DND-41 (cell line): ENCODE measurements at regions not wholly inside any gene's neighbourhood (a gene's known extent, or its start where the extent isn't known, plus 50 kb on each side); places are given as distances from the start of the nearest gene placed in this dataset.

ENCODE experiments used
- ATAC-seq: fragments of 200-7000 bp; cut with Tn5 transposase; 3 replicates; pipeline ENCODE4 v1.9.1; 2021; ENCODE audit warnings: low read depth; ENCODE audit not compliant: insufficient read depth
- DNase-seq: peaks from one replicate; pipeline ENCODE4 v3.0.0-alpha.2; 2020
- H2AFZ ChIP-seq: 2 replicates; pipeline ENCODE4 v1.6.0; 2012; ENCODE audit warnings: low read depth, low read length
- H3K27ac ChIP-seq: 2 replicates; pipeline ENCODE4 v1.5.1; 2012; ENCODE audit warnings: low read length, inconsistent platforms
- H3K27me3 ChIP-seq: fragments of 200-600 bp; sonication (generic); 2 replicates; pipeline ENCODE4 v1.6.0; 2012; ENCODE audit warnings: low read length, mild to moderate bottlenecking, inconsistent platforms; ENCODE audit not compliant: insufficient read depth, poor library complexity
- H3K36me3 ChIP-seq: 2 replicates; pipeline ENCODE4 v1.5.1; 2012; ENCODE audit warnings: low read length, inconsistent platforms; ENCODE audit not compliant: insufficient read depth
- H3K4me1 ChIP-seq: 2 replicates; pipeline ENCODE4 v1.5.1; 2012; ENCODE audit warnings: mild to moderate bottlenecking, low read length; ENCODE audit not compliant: insufficient read depth
- H3K4me2 ChIP-seq: 2 replicates; pipeline ENCODE4 v1.6.0; 2012; ENCODE audit warnings: mild to moderate bottlenecking, moderate library complexity, low read length, inconsistent platforms; ENCODE audit not compliant: insufficient read depth
- H3K4me3 ChIP-seq, 2 experiments: fragments of 200-600 bp in 1 of 2; shearing (Covaris generic) in 1 of 2; 2 replicates each; pipeline ENCODE4 v1.5.1; 2012 to 2016; ENCODE audit warnings: inconsistent platforms in 2 of 2, low read length in 2 of 2, mild to moderate bottlenecking in 2 of 2, low read depth in 1 of 2, moderate library complexity in 1 of 2
- H3K79me2 ChIP-seq: 2 replicates; pipeline ENCODE4 v1.6.0; 2012; ENCODE audit warnings: low read length, inconsistent platforms; ENCODE audit not compliant: insufficient read depth
- H3K9ac ChIP-seq: 2 replicates; pipeline ENCODE4 v1.6.0; 2012; ENCODE audit warnings: low read depth, mild to moderate bottlenecking, inconsistent platforms, low read length, moderate library complexity
- H3K9me3 ChIP-seq: 2 replicates; pipeline ENCODE4 v1.5.1; 2012; ENCODE audit warnings: low read length, moderate library complexity, mild to moderate bottlenecking, inconsistent platforms; ENCODE audit not compliant: insufficient read depth, severe bottlenecking
- H4K20me1 ChIP-seq: 2 replicates; pipeline ENCODE4 v1.6.0; 2012; ENCODE audit warnings: low read length; ENCODE audit not compliant: insufficient read depth
- EZH2 ChIP-seq: IDR thresholded peaks from 3 replicates; pipeline ENCODE4 v1.6.1; 2012; ENCODE audit warnings: borderline replicate concordance, low read depth, mild to moderate bottlenecking, moderate library complexity, low read length, inconsistent platforms; ENCODE audit not compliant: severe bottlenecking
- TF ChIP-seq, protein P1 (sequence below): IDR thresholded peaks from 2 replicates; pipeline ENCODE4 v1.5.1; 2012; ENCODE audit warnings: borderline replicate concordance, low read length, moderate library complexity, mild to moderate bottlenecking; ENCODE audit not compliant: poor library complexity, severe bottlenecking; ENCODE audit errors: extremely low read depth

GRCh38 chr12:39138268-39138667 lies 232.9 kb upstream of the CPNE8 start:
- H3K27ac ChIP-seq, result no peak overlapping the region
- H3K27me3 ChIP-seq, result no peaks in the 10 kb centered on the region
- H3K4me3 ChIP-seq, result no peak overlapping the region
- H3K4me2 ChIP-seq, result no peak overlapping the region
- H3K36me3 ChIP-seq, result no peaks in the 10 kb centered on the region
- H3K79me2 ChIP-seq, result no peaks in the 10 kb centered on the region
- ATAC-seq (no peak), DNase-seq (no peak)
- no peak overlapping the region for H2AFZ ChIP-seq
- no peak for TF ChIP-seq EZH2
- TF ChIP-seq, protein P1, sequence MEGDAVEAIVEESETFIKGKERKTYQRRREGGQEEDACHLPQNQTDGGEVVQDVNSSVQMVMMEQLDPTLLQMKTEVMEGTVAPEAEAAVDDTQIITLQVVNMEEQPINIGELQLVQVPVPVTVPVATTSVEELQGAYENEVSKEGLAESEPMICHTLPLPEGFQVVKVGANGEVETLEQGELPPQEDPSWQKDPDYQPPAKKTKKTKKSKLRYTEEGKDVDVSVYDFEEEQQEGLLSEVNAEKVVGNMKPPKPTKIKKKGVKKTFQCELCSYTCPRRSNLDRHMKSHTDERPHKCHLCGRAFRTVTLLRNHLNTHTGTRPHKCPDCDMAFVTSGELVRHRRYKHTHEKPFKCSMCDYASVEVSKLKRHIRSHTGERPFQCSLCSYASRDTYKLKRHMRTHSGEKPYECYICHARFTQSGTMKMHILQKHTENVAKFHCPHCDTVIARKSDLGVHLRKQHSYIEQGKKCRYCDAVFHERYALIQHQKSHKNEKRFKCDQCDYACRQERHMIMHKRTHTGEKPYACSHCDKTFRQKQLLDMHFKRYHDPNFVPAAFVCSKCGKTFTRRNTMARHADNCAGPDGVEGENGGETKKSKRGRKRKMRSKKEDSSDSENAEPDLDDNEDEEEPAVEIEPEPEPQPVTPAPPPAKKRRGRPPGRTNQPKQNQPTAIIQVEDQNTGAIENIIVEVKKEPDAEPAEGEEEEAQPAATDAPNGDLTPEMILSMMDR, result no peak
- no peaks in the 10 kb centered on the region for H3K9me3 ChIP-seq
- no peaks in the 10 kb centered on the region for H4K20me1 ChIP-seq
- no peak overlapping the region for H3K9ac ChIP-seq
- H3K4me1 ChIP-seq, result no peaks in the 10 kb centered on the region

GRCh38 chr12:39127401-39127800 lies 222.0 kb upstream of the CPNE8 start:
- TF ChIP-seq EZH2, result no peak
- TF ChIP-seq, protein P1, result no peak
- H3K4me2 ChIP-seq, result no peak overlapping the region
- H2AFZ ChIP-seq, result no peak overlapping the region
- H4K20me1 ChIP-seq, result no peaks in the 10 kb centered on the region
- H3K4me1 ChIP-seq, result no peaks in the 10 kb centered on the region
- no peaks in the 10 kb centered on the region for H3K79me2 ChIP-seq
- H3K4me3 ChIP-seq, result no peak overlapping the region
- H3K27me3 ChIP-seq, result no peaks in the 10 kb centered on the region
- DNase-seq (no peak), ATAC-seq (no peak)
- no peak overlapping the region for H3K27ac ChIP-seq
- peaks cover 3% of the 10 kb centered on the region for H3K9me3 ChIP-seq
- H3K9ac ChIP-seq, result no peak overlapping the region
- H3K36me3 ChIP-seq, result no peaks in the 10 kb centered on the region

DNA sequence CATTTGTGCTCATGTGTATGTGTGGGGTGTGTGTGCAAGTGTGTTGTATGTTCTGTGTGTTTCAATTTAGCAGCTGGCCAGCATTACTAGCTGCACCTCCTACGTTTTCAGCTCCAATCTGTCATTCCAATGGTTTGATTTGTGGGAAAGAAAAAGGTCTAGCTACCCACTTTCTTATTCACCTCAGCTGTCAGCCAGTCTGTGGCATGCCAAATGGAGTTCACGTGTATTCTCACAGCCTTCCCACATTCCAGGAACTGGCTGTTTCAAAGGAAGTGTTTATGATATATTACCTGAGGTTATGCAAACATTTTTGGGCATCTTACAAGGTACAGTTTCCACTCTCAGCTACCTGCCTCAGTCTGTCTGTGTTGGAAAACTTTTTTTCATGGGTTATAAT lies 220.2 kb upstream of the CPNE8 start:
- H3K4me3 ChIP-seq, result no peak overlapping the region
- H3K27ac ChIP-seq, result no peak overlapping the region
- TF ChIP-seq EZH2, result no peak
- TF ChIP-seq, protein P1, result no peak
- DNase-seq, result no peak
- no peaks in the 10 kb centered on the region for H3K27me3 ChIP-seq
- H3K9ac ChIP-seq, result no peak overlapping the region
- no peaks in the 10 kb centered on the region for H3K36me3 ChIP-seq
- H2AFZ ChIP-seq, result no peak overlapping the region
- no peak overlapping the region for H3K4me2 ChIP-seq
- no peaks in the 10 kb centered on the region for H3K4me1 ChIP-seq
- ATAC-seq, result no peak
- H3K9me3 ChIP-seq, result peaks cover 3% of the 10 kb centered on the region
- no peaks in the 10 kb centered on the region for H3K79me2 ChIP-seq
- no peaks in the 10 kb centered on the region for H4K20me1 ChIP-seq

DNA sequence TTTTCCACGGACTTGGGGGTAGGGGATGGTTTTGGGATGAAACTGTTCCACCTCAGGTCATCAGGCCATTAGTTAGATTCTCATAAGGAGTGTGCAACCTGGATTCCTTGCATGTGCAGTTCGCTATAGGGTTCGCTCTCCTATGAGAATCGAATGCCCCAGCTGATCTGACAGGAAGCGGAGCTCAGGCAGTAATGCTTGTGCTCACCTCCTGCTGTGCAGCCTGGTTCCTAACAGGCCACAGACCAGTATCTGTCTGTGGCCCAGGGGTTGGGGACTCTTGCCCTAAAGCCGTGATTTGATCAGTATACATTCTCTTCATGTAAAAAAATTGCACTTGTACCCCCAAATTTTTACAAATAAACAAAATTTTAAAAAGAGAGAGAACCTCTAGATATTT lies 219.4 kb upstream of the CPNE8 start:
- no peaks in the 10 kb centered on the region for H3K27me3 ChIP-seq
- H3K9ac ChIP-seq, result no peak overlapping the region
- H3K36me3 ChIP-seq, result no peaks in the 10 kb centered on the region
- H3K27ac ChIP-seq, result no peak overlapping the region
- no peaks in the 10 kb centered on the region for H4K20me1 ChIP-seq
- H3K4me1 ChIP-seq, result no peaks in the 10 kb centered on the region
- DNase-seq (no peak), ATAC-seq (no peak)
- no peak overlapping the region for H2AFZ ChIP-seq
- H3K4me2 ChIP-seq, result no peak overlapping the region
- H3K9me3 ChIP-seq, result peaks cover 3% of the 10 kb centered on the region
- H3K4me3 ChIP-seq, result no peak overlapping the region
- no peaks in the 10 kb centered on the region for H3K79me2 ChIP-seq
- TF ChIP-seq, protein P1, result no peak
- TF ChIP-seq EZH2, result no peak
